Spleen (tissue), 7 donors: ENCODE measurements at regions not wholly inside any gene's neighbourhood (a gene's known extent, or its start where the extent isn't known, plus 50 kb on each side); places are given as distances from the start of the nearest gene placed in this dataset.

Source experiments
- POLR2A ChIP-seq, 3 donors: fragments of 450-650 bp; IDR thresholded peaks; one replicate each; pipeline ENCODE4 v1.5.1; 2017; ENCODE audit warnings: antibody characterized with exemption in 3 of 3, mild to moderate bottlenecking in 1 of 3
- POLR2AphosphoS5 ChIP-seq, 3 donors: sonication (generic); formaldehyde crosslinking; IDR thresholded peaks; one replicate each; pipeline ENCODE4 v1.5.1; 2017; ENCODE audit warnings: antibody characterized with exemption in 3 of 3
- TF ChIP-seq, protein P1 (sequence below), 11 experiments: fragments of 200-600 bp in 7 of 11; fragments of 450-650 bp in 4 of 11; sonication (generic) in 4 of 11; IDR thresholded peaks in 8 of 11; conservative IDR thresholded peaks in 3 of 11; 1 replicate in 7 of 11; 2 replicates in 4 of 11; pipeline versions ENCODE4 v1.4.0 to v1.8.0; 2016 to 2021; ENCODE audit warnings: antibody characterized with exemption in 11 of 11, inconsistent platforms in 4 of 11, mild to moderate bottlenecking in 1 of 11
- donor health status: DM: no; HTN: no; CAD: no; lungs with moderate emphysema.
- donor health status: DM: no; HTN: no; CAD: no.
- donor health status: DM: no; HTN: no; CAD: no.

DNA sequence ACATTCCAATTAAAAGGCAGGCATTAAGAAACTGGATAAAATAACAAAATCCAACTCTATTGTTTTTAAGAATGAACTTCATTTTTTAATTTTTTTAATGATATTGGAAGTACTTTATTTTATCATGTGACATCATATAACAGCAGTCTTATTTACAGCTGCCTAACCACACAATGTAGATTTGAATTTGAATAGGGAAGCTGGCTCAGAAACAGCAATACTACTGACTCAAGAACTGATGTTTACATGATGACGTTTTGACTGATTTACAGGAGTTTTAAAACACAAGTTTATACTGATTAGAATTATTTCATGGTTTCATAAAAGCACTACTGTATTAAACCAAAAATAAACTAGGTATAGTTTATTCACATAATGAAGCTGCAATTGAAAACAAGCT is 348.7 kb upstream of the NR5A2 start:
- TF ChIP-seq, protein P1, sequence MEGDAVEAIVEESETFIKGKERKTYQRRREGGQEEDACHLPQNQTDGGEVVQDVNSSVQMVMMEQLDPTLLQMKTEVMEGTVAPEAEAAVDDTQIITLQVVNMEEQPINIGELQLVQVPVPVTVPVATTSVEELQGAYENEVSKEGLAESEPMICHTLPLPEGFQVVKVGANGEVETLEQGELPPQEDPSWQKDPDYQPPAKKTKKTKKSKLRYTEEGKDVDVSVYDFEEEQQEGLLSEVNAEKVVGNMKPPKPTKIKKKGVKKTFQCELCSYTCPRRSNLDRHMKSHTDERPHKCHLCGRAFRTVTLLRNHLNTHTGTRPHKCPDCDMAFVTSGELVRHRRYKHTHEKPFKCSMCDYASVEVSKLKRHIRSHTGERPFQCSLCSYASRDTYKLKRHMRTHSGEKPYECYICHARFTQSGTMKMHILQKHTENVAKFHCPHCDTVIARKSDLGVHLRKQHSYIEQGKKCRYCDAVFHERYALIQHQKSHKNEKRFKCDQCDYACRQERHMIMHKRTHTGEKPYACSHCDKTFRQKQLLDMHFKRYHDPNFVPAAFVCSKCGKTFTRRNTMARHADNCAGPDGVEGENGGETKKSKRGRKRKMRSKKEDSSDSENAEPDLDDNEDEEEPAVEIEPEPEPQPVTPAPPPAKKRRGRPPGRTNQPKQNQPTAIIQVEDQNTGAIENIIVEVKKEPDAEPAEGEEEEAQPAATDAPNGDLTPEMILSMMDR (IDR thresholded peaks at IDR 0.05 in 8 of 11, conservative IDR thresholded peaks at IDR 0.05 in 3 of 11) = no peak
- TF ChIP-seq POLR2A (IDR thresholded peaks at IDR 0.05) = no peak
- no peak for TF ChIP-seq POLR2AphosphoS5 (IDR thresholded peaks at IDR 0.05)
